ENCODE measurements at regions not wholly inside any gene's neighbourhood (a gene's known extent, or its start where the extent isn't known, plus 50 kb on each side); places are given as distances from the start of the nearest gene placed in this dataset.

DNA sequence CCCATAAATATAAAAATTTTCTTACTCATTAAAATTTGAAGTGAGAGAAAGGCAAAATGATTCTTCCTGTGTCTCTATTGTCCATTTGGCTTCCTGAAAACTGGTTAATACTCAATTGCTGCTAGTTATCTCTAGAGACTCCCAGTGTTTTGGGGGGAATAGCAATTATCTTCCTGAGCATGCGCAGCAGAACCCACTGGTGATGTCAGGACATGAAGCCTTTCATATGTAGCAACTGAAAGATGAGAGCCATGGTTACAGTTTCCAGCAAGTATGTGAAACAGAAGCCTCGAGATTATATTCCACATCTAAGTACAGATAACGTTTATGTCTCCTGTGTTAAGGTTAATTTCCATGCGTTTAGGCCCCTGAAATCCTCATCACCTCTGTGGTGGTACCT is 254.3 kb upstream of the FIGN start:
- Histone ChIP-seq H3K27ac (no peak overlapping the region), H3K4me3 (no peak overlapping the region), H3K36me3 (no peaks in the 10 kb centered on the region), H3K4me1 (no peaks in the 10 kb centered on the region), H3K27me3 (no peaks in the 10 kb centered on the region), H3K9me3 (no peaks in the 10 kb centered on the region)
- intact Hi-C loops (cut with DNase I): no loop called here
- TF ChIP-seq POLR2AphosphoS5 (IDR thresholded peaks at IDR 0.05; ENCODE audit: insufficient read depth in 1 of 2, low read depth in 1 of 2): no peak
- no peak for TF ChIP-seq POLR2A (IDR thresholded peaks at IDR 0.05)
- TF ChIP-seq, protein P1, sequence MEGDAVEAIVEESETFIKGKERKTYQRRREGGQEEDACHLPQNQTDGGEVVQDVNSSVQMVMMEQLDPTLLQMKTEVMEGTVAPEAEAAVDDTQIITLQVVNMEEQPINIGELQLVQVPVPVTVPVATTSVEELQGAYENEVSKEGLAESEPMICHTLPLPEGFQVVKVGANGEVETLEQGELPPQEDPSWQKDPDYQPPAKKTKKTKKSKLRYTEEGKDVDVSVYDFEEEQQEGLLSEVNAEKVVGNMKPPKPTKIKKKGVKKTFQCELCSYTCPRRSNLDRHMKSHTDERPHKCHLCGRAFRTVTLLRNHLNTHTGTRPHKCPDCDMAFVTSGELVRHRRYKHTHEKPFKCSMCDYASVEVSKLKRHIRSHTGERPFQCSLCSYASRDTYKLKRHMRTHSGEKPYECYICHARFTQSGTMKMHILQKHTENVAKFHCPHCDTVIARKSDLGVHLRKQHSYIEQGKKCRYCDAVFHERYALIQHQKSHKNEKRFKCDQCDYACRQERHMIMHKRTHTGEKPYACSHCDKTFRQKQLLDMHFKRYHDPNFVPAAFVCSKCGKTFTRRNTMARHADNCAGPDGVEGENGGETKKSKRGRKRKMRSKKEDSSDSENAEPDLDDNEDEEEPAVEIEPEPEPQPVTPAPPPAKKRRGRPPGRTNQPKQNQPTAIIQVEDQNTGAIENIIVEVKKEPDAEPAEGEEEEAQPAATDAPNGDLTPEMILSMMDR (IDR thresholded peaks at IDR 0.05): no peak
- no peak for DNase-seq (ENCODE audit: extremely low spot score in 2 of 2)

- H3K9me3 ChIP-seq: no peaks in the 10 kb centered on the region
- H3K4me1 ChIP-seq: no peaks in the 10 kb centered on the region
- H3K27me3 ChIP-seq: no peaks in the 10 kb centered on the region
- intact Hi-C loops (cut with DNase I): no loop called here
- DNase-seq (ENCODE audit: extremely low spot score in 2 of 2): no peak
- no peaks in the 10 kb centered on the region for H3K36me3 ChIP-seq
- TF ChIP-seq POLR2A (IDR thresholded peaks at IDR 0.05): no peak
- no peak for TF ChIP-seq POLR2AphosphoS5 (IDR thresholded peaks at IDR 0.05; ENCODE audit: insufficient read depth in 1 of 2, low read depth in 1 of 2)
- TF ChIP-seq, protein P1 (IDR thresholded peaks at IDR 0.05): no peak
- no peak overlapping the region for H3K4me3 ChIP-seq
- H3K27ac ChIP-seq: no peak overlapping the region
Observed at GRCh38 chr2:163987175-163987940, 251.6 kb upstream of the FIGN start.

GRCh38 chr2:163984986-163985385 is 249.2 kb upstream of the FIGN start:
- no peak for DNase-seq (ENCODE audit: extremely low spot score in 2 of 2)
- H3K36me3 ChIP-seq: no peaks in the 10 kb centered on the region
- intact Hi-C loops (cut with DNase I): no loop called here
- no peaks in the 10 kb centered on the region for H3K4me1 ChIP-seq
- no peak overlapping the region for H3K27ac ChIP-seq
- no peaks in the 10 kb centered on the region for H3K27me3 ChIP-seq
- no peaks in the 10 kb centered on the region for H3K9me3 ChIP-seq
- TF ChIP-seq, protein P1 (IDR thresholded peaks at IDR 0.05): no peak
- TF ChIP-seq POLR2AphosphoS5 (IDR thresholded peaks at IDR 0.05; ENCODE audit: insufficient read depth in 1 of 2, low read depth in 1 of 2): no peak
- TF ChIP-seq POLR2A (IDR thresholded peaks at IDR 0.05): no peak
- no peak overlapping the region for H3K4me3 ChIP-seq

DNA sequence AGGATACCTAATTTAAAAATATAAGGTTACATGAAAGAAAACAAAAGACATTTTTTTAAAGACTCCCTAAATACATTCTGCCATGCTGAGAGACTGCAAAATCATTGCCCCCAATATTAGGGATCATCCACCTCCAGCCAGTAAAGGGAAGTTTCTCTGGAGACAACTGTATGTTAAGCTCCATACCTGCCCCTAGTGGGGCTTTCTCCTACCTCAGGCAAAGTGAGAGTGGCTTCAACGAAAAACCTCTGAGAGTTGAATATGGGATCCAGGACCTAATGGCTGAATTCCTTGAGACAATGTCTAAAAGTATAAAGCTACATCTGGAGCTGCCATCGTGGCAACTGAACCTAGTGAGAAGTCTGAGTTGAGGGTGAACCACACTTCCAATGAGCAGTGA is 248.1 kb upstream of the FIGN start:
- TF ChIP-seq POLR2A (IDR thresholded peaks at IDR 0.05): no peak
- no peak for TF ChIP-seq POLR2AphosphoS5 (IDR thresholded peaks at IDR 0.05; ENCODE audit: insufficient read depth in 1 of 2, low read depth in 1 of 2)
- H3K27me3 ChIP-seq: no peaks in the 10 kb centered on the region
- H3K9me3 ChIP-seq: no peaks in the 10 kb centered on the region
- no peaks in the 10 kb centered on the region for H3K36me3 ChIP-seq
- H3K4me3 ChIP-seq: no peak overlapping the region
- H3K4me1 ChIP-seq: no peaks in the 10 kb centered on the region
- DNase-seq (ENCODE audit: extremely low spot score in 2 of 2): no peak
- H3K27ac ChIP-seq: no peak overlapping the region
- intact Hi-C loops (cut with DNase I): no loop called here

- no peaks in the 10 kb centered on the region for H3K4me1 ChIP-seq
- no peak for DNase-seq (ENCODE audit: extremely low spot score in 2 of 2)
- no peak overlapping the region for H3K4me3 ChIP-seq
- no peak overlapping the region for H3K27ac ChIP-seq
- intact Hi-C loops (cut with DNase I): no loop called here
- no peaks in the 10 kb centered on the region for H3K36me3 ChIP-seq
- H3K27me3 ChIP-seq: no peaks in the 10 kb centered on the region
- H3K9me3 ChIP-seq: no peaks in the 10 kb centered on the region
- TF ChIP-seq POLR2AphosphoS5 (IDR thresholded peaks at IDR 0.05; ENCODE audit: insufficient read depth in 1 of 2, low read depth in 1 of 2) (no peak), POLR2A (IDR thresholded peaks at IDR 0.05) (no peak)
- TF ChIP-seq, protein P1 (IDR thresholded peaks at IDR 0.05): no peak
Observed at GRCh38 chr2:163982938-163983337, 247.1 kb upstream of the FIGN start.

Measured in vagina (tissue), 2 donors.